ENCODE measurements at regions not wholly inside any gene's neighbourhood (a gene's known extent, or its start where the extent isn't known, plus 50 kb on each side); places are given as distances from the start of the nearest gene placed in this dataset.

GRCh38 chr7:79775911-79776310, 322.4 kb upstream of the MAGI2 start:
- TF ChIP-seq TAF1 (IDR thresholded peaks at IDR 0.05; ENCODE audit: low read depth), result no peak
- TF ChIP-seq EP300 (IDR thresholded peaks at IDR 0.05; ENCODE audit: borderline replicate concordance), result no peak
- TF ChIP-seq, protein P1, sequence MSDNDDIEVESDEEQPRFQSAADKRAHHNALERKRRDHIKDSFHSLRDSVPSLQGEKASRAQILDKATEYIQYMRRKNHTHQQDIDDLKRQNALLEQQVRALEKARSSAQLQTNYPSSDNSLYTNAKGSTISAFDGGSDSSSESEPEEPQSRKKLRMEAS (IDR thresholded peaks at IDR 0.05), result no peak
- no peak for TF ChIP-seq NFIC (IDR thresholded peaks at IDR 0.05)

Data from Ishikawa (cell line).